Calu3 (cell line): ENCODE measurements at regions not wholly inside any gene's neighbourhood (a gene's known extent, or its start where the extent isn't known, plus 50 kb on each side); places are given as distances from the start of the nearest gene placed in this dataset.
"Not testable (repeated sequence)": the region's sequence is repeated elsewhere in the genome, so short reads cannot be mapped to it uniquely, and the experiment has no call there.

Source experiments
- BruUV-seq: library from RNA; stranded (reverse); fragments of 400-500 nt; replicated peaks from 2 replicates; lab custom pipeline; 2021; lab: Mats Ljungman, UMichigan
- CTCF ChIA-PET: fragments of 300-600 bp; sonication (Branson Sonifier 250); formaldehyde crosslinking; loops from one replicate; lab custom pipeline; 2022; ENCODE audit warnings: antibody characterized with exemption; lab: Charles Lee
- DNase-seq: peaks from one replicate; pipeline ENCODE4 v3.0.0; 2022
- H3K27ac Mint-ChIP-seq: one replicate; pipeline ENCODE4 v1.8.0; 2022; ENCODE audit warnings: mixed read lengths; ENCODE audit not compliant: unreplicated experiment
- H3K27me3 Mint-ChIP-seq: one replicate; pipeline ENCODE4 v1.8.0; 2022; ENCODE audit warnings: mixed read lengths; ENCODE audit not compliant: unreplicated experiment
- H3K36me3 Mint-ChIP-seq: one replicate; pipeline ENCODE4 v1.8.0; 2022; ENCODE audit warnings: mild to moderate bottlenecking, moderate library complexity, mixed read lengths; ENCODE audit not compliant: insufficient read depth, unreplicated experiment
- H3K4me1 Mint-ChIP-seq: one replicate; pipeline ENCODE4 v1.8.0; 2022; ENCODE audit warnings: mild to moderate bottlenecking, low read depth, mixed read lengths; ENCODE audit not compliant: unreplicated experiment
- H3K4me3 Mint-ChIP-seq: one replicate; pipeline ENCODE4 v1.8.0; 2022; ENCODE audit warnings: mild to moderate bottlenecking, low read depth, moderate library complexity, mixed read lengths; ENCODE audit not compliant: unreplicated experiment
- H3K9me3 Mint-ChIP-seq: one replicate; pipeline ENCODE4 v1.8.0; 2022; ENCODE audit warnings: low read depth, mixed read lengths; ENCODE audit not compliant: unreplicated experiment
- CTCF ChIP-seq: fragments of 200-600 bp; IDR thresholded peaks from one replicate; pipeline ENCODE4 v1.8.0; 2022; ENCODE audit warnings: antibody characterized with exemption; ENCODE audit not compliant: unreplicated experiment
- intact Hi-C: fragments of 100-400 bp; cut with micrococcal nuclease; formaldehyde crosslinking; loops from one replicate; pipeline ENCODE4 v1.10.0; 2022; ENCODE audit not compliant: unreplicated experiment

GRCh38 chr5:109550077-109550476 is 139.7 kb upstream of the MAN2A1 start:
- CTCF ChIA-PET, result no interaction called here
- Mint-ChIP-seq H3K27me3 (no peaks in the 10 kb centered on the region), H3K4me3 (no peak overlapping the region), H3K4me1 (no peaks in the 10 kb centered on the region), H3K9me3 (peaks cover 15% of the 10 kb centered on the region), H3K27ac (no peak overlapping the region), H3K36me3 (no peaks in the 10 kb centered on the region)
- DNase-seq, result no peak
- intact Hi-C loops, result no loop called here
- no peak for TF ChIP-seq CTCF
- no TSS peak for BruUV-seq

GRCh38 chr5:109546461-109546860 is 136.7 kb upstream of the PJA2 start:
- intact Hi-C loops, result no loop called here
- no peak overlapping the region for H3K27ac Mint-ChIP-seq
- no peak for DNase-seq
- H3K27me3 Mint-ChIP-seq, result peaks cover 14% of the 10 kb centered on the region
- no peak for TF ChIP-seq CTCF
- no TSS peak for BruUV-seq
- CTCF ChIA-PET, result no interaction called here
- no peaks in the 10 kb centered on the region for H3K4me1 Mint-ChIP-seq
- H3K36me3 Mint-ChIP-seq, result no peaks in the 10 kb centered on the region
- peaks cover 7% of the 10 kb centered on the region for H3K9me3 Mint-ChIP-seq
- H3K4me3 Mint-ChIP-seq, result no peak overlapping the region

GRCh38 chr5:109544873-109545272 is 135.1 kb upstream of the PJA2 start:
- intact Hi-C loops, H3K9me3 Mint-ChIP-seq, CTCF ChIA-PET, DNase-seq, H3K36me3 Mint-ChIP-seq, H3K4me1 Mint-ChIP-seq, H3K27ac Mint-ChIP-seq, BruUV-seq, H3K4me3 Mint-ChIP-seq: not testable (repeated sequence)
- peaks cover 30% of the 10 kb centered on the region for H3K27me3 Mint-ChIP-seq

GRCh38 chr5:109538692-109539091 is 128.9 kb upstream of the PJA2 start:
- H3K27me3 Mint-ChIP-seq, result peaks cover 44% of the 10 kb centered on the region
- H3K4me1 Mint-ChIP-seq, DNase-seq, H3K9me3 Mint-ChIP-seq, H3K27ac Mint-ChIP-seq, H3K36me3 Mint-ChIP-seq, BruUV-seq, intact Hi-C loops, H3K4me3 Mint-ChIP-seq: not testable (repeated sequence)
- CTCF ChIA-PET, result interaction anchor here (0.7 kb wide), 1 partner anchor 24 kb away, joined by 3 read pairs; no protein-coding TSS in a partner anchor

GRCh38 chr5:109535090-109535489 is 125.3 kb upstream of the PJA2 start:
- H3K27me3 Mint-ChIP-seq, result peaks cover 15% of the 10 kb centered on the region
- peaks cover 17% of the 10 kb centered on the region for H3K4me1 Mint-ChIP-seq
- BruUV-seq, H3K27ac Mint-ChIP-seq, DNase-seq, intact Hi-C loops, CTCF ChIA-PET, H3K4me3 Mint-ChIP-seq, H3K9me3 Mint-ChIP-seq, H3K36me3 Mint-ChIP-seq: not testable (repeated sequence)

DNA sequence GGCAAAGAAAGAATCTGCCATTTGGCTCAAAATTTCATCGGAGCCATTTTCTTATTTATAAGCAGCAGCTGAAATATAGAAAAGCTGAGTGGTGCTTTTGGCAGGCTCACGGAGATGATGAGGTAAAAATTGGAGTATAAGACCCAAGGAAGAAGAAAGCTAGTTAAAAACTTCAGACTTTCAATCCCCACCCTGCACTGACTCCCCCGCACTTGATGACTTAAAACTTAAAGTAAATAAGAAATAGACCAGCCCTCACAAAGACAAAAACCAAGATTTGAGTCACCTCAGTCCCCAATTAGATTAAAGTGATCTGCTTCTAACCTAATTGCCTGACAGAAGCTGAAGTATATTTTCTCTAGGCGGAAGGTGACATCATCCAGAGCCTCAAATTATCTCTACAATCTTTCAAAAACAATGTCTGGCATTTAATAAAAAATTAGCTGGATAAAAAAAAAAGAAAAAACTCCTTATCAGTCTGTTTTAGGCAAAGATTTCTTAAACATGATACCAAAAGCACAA is 124.0 kb upstream of the PJA2 start:
- Mint-ChIP-seq H3K27ac (no peak overlapping the region), H3K36me3 (no peaks in the 10 kb centered on the region), H3K27me3 (peaks cover 3% of the 10 kb centered on the region), H3K9me3 (no peaks in the 10 kb centered on the region), H3K4me3 (no peak overlapping the region), H3K4me1 (peaks cover 17% of the 10 kb centered on the region)
- BruUV-seq, result no TSS peak
- no peak for DNase-seq
- intact Hi-C loops, result no loop called here
- CTCF ChIA-PET, result interaction anchor here (0.6 kb wide), 1 partner anchor 104 kb away, joined by 3 read pairs; no protein-coding TSS in a partner anchor
- TF ChIP-seq CTCF, result no peak
